ENCODE measurements at regions not wholly inside any gene's neighbourhood (a gene's known extent, or its start where the extent isn't known, plus 50 kb on each side); places are given as distances from the start of the nearest gene placed in this dataset.

DNA sequence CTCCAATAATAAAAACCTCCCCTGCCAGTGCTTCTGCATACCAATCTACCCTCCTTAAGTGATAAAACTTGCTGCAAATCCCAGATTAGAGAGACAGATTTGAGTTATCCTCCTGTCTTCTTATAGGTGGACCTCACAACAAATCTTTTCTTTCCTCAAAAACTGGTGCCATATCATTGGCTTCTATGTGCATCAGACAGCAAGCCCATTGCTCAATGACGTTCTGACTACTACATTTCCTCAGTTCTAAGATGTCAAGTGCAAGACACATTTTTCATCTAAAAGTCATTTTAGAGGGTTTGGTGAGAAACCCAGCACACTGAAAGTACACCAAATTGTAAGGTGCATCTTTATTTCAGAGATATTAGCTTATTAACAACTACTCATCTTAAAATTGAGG lies 107.8 kb upstream of the VAV3 start:
- TF ChIP-seq, protein P1, sequence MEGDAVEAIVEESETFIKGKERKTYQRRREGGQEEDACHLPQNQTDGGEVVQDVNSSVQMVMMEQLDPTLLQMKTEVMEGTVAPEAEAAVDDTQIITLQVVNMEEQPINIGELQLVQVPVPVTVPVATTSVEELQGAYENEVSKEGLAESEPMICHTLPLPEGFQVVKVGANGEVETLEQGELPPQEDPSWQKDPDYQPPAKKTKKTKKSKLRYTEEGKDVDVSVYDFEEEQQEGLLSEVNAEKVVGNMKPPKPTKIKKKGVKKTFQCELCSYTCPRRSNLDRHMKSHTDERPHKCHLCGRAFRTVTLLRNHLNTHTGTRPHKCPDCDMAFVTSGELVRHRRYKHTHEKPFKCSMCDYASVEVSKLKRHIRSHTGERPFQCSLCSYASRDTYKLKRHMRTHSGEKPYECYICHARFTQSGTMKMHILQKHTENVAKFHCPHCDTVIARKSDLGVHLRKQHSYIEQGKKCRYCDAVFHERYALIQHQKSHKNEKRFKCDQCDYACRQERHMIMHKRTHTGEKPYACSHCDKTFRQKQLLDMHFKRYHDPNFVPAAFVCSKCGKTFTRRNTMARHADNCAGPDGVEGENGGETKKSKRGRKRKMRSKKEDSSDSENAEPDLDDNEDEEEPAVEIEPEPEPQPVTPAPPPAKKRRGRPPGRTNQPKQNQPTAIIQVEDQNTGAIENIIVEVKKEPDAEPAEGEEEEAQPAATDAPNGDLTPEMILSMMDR (IDR thresholded peaks at IDR 0.05): no peak
- TF ChIP-seq POLR2A (IDR thresholded peaks at IDR 0.05) (no peak), POLR2AphosphoS5 (IDR thresholded peaks at IDR 0.05) (no peak), EP300 (IDR thresholded peaks at IDR 0.05; ENCODE audit: low read depth) (no peak)

Data from transverse colon (tissue), 4 donors.